Endothelial cell of hepatic sinusoid (primary cell): ENCODE measurements at regions not wholly inside any gene's neighbourhood (a gene's known extent, or its start where the extent isn't known, plus 50 kb on each side); places are given as distances from the start of the nearest gene placed in this dataset.
"Not testable (repeated sequence)": the region's sequence is repeated elsewhere in the genome, so short reads cannot be mapped to it uniquely, and the experiment has no call there.

Experiments used
- in situ Hi-C: cut with HindIII; loops from 2 replicates; pipeline ENCODE4 v1.10.0; 2017; ENCODE audit warnings: low sequenced_read_pairs

DNA sequence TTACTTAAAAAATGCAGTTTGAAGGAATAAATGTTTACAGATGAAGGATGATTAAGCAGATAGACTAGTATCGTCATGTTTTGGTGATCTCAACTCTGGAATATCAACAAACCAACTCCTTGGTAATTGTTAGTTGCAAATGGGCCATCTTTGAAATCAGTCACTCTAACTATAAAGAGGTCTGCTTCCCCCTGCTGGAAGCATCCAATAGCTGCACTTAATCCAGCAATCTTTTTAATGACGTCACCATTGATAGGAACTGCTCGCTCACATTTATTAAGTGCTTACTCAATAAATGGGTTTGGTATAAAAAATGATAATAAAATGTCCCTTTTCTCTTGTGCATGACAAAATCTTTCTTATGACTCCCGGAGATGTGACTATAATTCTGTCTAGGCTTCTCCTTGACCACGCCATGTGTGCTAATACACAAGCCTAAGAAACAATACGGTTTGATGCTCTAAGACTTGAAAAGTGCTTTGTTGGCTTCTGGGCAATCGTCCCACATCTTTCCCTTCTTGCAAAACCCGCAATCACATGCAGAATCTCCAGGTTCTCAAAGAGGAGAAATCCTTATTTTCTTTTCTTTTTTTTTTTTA lies 227.6 kb upstream of the POU1F1 start:
- in situ Hi-C loops: loop anchor here (25.0 kb wide), 1 partner anchor 217 kb away; the partner anchor contains the start of gene POU1F1

DNA sequence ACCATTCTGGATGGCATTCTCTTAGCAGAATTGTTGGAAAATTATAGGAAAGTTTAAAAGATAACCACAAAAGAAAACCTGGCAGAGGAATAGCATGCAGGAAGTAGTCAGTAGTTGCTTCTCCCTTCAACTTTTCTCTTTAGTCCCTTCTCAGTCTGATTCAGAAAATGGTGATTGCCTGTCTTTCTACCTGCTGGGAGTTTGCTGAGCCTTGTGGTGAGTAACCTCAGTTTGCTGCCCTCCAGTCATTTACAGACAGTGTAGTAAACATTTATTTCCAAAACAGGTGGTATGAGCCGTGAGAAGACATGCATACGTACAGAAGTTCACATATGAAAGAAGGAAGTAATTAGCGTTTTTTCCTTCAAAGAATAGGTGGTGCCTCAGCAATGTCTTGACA lies 224.7 kb upstream of the POU1F1 start:
- in situ Hi-C loops: loop anchor here (25.0 kb wide), 1 partner anchor 214 kb away; the partner anchor contains the start of gene POU1F1

DNA sequence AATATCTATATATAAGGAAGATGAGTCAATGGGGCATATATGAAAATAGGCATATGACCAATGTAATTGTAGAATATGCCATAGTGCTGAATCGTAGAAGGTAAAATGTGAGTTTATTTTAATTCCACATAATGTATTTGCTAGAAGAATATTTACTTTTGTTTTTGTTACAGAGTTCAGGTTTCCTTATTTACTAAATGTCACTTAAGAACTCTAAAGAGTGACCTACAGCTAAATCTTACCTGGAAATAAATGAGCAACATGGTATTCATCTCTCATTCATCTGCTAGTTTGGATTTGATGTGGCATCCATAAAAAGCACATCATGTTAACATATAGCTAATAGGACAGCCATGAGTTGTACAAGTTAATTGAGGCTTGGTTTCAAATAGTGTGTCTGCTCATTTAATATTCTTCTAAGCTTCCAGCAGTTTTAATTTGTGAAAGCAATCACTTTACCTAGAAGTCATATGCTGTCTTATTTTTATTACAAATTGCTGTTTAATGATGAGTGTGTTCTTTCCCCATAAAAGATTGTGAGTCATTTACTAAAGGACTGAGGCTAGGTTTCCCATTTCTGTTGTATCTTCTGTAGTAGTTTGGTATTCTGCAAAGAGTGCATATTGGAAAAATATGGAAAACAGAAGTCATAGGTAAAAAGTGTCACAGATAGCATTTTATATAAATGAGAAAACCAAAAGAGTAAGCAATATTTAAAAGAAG lies 222.1 kb upstream of the POU1F1 start:
- in situ Hi-C loops: no loop called here

DNA sequence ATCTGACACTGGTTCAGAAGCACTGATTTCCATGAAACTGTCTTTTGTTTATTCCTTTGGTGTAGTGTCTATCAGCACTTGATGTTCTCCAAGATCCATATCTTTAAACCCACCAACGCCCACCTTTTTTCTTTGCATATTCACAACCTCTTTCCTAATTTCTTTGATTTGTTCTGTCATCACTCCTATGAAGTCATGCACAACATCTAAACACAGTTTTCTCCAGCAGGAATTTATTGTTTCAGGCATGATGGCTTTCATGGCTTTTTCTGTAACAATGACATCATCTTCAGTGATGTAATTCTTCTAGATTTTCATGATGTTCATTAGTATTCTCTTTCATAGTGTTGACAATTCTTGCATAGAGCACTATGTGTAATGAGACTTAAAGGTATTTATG lies 219.6 kb upstream of the POU1F1 start:
- in situ Hi-C loops: no loop called here

DNA sequence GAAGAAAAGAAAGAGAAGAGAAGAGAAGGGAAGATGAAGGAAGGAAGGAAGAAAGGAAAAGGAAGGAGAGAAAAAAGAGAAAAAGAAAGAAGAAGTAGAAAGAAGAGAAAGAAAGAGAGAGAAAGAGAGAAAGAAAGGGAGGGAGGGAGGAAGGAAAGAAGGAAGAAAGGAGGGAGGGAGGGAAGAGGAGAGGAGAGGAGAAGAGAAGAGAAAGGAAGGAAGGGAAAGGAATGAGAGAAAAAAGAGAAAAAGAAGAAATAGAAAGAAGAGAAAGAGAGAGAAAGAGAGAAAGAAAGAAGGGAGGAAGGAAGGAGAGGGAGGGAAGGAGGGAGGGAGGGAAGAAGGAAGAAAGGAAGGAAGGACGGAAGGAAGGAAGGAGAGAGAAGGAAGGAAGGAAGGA lies 217.9 kb upstream of the POU1F1 start:
- in situ Hi-C loops: no loop called here

DNA sequence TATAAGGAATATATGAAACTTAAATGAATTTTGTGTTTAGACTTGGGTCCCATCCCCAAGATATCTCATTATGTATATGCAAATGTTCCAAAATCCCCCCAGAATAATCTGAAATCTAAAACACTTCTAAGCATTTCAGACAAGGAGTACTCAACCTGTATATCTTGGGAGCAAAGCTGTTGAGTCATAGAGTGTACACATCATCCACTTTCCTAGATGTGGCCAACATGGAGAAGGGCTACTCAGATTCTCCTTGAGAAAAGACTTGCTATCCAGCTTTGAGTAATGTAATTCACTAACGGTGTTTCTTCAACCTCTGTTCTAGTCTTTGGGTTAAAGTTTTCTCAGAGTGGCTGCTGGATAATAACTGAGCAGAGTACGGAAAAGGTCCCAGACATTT lies 215.5 kb upstream of the POU1F1 start:
- in situ Hi-C loops: no loop called here

DNA sequence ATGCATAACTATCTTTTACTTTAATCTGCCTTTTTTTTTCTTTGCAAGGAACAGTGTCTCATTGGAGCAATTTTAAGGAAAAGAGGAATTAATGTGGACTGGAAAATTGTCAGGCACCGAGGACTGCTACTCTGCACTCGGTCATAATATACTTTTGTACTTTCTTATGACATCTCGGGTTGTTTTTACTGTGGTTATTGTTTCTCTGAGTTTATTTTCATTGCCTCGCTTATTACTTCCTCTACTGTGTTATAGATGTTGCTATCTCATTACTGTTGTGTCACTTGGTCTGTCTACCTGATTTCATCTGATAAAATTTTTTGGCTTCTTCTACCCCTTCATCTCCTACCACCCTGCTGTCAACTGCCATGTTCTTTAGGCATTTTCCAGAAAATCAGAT lies 213.5 kb upstream of the POU1F1 start:
- in situ Hi-C loops: no loop called here

DNA sequence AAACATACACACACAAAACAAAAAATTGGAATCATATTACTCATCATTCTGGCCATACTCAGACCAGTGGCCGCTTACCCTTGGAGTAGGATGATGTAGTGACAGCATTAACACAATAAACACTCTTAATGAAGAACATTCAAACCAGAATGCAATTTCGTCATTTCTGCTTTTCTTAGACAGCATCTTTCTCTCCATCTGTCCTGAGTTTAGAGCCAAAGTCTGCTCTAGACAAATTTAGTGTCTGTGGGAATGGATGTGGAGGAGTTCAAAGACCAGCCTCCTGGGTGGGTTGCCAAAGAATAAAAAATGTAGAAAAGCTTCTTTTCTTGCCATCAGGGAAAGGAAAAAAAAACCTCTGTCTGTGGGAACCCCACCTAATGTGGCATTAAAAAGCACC lies 212.4 kb upstream of the POU1F1 start:
- in situ Hi-C loops: no loop called here

DNA sequence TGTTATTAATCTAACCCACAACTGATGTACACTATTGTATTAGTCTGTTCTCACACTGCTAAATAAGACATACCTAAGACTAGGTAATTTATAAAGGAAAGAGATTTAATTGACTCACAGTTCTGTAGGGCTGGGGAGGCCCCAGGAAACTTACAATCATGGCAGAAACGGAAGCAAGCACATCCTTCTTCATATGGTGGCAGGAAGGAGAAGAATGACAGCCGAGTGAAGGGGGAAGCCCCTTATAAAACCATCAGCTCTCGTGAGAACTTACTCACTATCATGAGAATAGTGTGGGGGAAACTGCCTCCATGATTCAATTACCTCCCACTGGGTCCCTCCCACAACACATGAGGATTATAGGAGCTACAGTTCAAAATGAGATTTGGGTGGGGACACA lies 210.3 kb upstream of the POU1F1 start:
- in situ Hi-C loops: not testable (repeated sequence)

DNA sequence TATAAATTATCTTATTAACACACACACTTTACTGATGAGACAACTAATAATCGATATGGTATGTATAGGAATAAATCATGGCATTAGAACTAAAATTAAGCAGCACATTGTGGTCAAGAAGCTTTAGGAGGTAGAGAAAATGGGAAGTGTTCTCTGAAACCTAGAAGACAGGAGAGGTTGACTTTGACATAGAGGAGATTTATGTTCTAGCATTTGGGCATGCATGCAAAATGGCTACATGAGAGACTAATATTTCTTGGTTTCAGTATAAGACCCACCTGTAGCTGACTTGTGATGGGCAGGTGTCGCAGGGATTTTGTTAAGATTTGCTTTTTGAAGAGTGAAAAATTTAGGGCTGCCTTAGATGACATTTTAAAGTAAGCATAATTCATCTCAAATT lies 209.7 kb upstream of the POU1F1 start:
- in situ Hi-C loops: no loop called here

DNA sequence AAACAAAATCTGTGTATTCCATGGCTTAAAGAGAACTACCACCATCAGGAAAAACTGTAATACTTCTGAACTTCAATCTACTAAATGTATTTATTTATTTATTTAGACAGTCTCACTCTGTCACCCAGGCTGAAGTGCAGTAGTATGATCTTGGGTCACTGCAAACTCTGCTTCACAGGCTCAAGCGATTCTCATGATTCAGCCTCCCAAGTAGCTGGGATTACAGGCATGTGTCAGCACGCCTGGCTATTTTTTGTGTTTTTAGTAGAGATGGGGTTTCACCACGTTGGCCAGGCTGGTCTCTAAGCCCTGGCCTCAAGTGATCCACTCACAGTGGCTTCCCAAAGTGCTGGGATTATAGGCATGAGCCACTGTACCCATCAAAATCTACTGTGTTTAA lies 202.3 kb upstream of the POU1F1 start:
- in situ Hi-C loops: no loop called here

DNA sequence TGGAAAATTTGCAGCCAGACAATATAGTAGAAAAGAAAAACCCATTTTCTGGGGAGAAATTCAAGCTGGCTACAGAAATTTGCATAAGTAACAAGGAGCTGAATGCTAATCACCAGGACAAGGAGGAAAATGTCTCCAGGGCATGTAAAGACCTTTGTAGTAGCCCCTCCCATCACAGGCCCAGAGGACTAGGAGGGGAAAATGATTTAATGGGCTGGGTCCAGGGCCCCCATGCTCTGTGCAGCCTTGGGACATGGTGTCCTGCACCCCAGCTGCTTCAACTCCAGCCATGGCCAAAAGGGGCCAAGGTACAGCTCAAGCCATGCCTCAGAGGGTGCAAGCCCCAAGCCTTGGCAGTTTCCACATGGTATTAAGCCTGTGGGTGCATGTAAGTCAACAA lies 197.6 kb upstream of the POU1F1 start:
- in situ Hi-C loops: no loop called here

DNA sequence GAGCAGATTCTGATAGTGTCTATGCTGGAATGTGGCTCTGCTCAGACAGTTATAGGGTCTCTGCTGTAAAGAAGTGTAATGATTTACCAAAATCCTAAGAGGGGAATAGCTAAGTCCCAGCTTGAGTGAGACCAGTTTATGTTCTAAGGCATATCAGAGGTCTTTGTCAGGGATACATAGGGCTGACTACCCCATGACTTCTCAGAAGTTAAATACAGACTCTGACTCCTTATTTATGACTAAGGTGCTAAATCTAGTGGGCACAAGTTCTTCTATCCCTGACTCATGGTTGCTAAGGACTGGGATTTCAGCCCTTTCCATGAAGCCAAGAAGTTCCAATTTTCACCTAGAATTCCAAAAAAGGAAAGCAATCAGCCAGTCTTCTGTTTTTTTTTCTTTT lies 192.6 kb upstream of the POU1F1 start:
- in situ Hi-C loops: no loop called here

DNA sequence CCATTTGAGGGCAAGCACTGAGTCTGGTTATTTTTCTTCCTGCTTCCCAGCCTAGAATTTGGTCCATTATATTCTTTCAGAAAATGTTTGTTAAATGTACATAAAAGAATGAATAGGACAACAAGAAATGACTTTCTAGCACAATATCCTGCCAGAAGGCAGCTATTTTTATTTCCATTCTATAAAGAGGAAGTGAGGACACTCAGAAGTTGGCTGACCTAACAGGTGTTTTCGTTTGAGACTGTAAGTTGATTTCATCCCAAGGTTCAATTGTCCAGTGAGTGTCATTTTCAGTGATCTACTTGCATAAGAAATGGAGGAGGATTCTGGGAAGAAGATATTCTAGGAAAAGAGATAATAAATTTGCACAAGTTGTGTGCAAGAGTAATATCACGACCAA lies 191.9 kb upstream of the POU1F1 start:
- in situ Hi-C loops: no loop called here

DNA sequence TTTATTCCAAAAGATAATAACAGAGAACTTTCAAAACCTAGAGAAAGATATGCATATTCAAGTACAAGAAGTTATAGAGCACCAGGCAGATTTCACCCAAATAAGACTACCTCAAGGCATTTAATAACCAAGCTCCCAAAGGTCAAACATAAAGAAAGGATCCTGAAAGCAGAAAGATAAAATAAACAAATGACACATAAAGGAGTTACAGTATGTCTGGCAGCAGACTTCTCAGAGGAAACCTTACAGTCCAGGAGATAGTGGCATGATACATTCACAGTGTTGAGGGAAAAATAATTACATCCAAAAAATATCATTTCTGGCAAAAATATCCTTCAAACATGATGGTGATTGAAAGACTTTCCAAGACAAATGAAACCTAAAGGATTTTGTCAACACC lies 185.8 kb upstream of the POU1F1 start:
- in situ Hi-C loops: no loop called here

DNA sequence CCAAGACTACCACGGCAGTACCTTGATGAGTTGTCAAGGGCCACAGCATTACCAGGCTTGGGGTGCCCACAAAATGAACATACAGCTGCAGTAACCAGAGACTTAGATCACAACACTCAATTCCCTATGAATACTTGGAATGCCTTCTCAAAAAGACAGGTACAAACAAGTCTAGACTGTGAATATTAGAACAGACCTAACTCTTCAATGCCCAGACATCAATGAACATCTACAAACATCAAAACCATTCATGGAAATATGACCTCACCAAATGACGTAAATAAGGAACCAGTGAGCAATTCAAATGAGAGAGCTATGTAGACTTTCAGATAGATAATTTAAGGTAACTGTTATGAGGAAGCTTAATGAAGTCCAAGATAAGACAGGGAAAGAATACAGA lies 185.1 kb upstream of the POU1F1 start:
- in situ Hi-C loops: no loop called here

DNA sequence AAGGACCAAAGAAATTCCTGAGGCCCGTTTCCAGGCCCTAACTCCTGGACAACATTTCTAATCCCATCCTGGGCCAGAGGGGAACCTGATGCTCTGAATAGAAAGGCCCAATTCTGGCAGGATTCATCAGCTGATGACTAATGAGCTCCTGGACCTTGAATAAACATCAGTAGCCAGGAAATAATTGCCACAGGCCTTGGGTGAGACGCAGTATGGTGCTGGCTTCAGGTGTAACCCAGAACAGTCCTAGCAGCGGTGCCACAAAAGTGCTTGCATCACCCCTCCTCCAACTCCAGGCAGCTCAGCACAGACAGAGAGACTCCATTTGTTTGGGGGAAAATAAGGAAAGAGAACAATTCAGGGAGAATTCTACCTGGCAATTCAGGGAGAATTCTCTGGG lies 184.7 kb upstream of the POU1F1 start:
- in situ Hi-C loops: no loop called here

DNA sequence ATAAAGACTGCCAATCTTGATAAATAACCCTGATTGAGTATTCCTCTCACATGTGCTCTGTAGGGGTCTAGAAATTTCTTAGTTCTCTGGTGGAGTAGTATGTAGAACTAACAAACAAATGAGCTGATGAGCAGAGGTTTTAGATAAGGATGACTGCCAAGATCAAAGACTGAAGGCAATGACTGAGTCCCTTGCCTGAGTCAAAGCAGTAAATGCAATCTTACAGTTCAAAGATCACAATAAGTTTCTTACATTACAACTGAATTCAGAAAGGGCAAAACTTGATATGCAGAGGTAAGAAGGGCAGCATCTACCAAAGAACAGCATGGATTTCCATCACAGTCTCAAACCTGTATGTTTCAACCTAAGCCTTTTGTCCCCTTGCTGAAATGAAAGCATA lies 172.2 kb upstream of the POU1F1 start:
- in situ Hi-C loops: no loop called here

DNA sequence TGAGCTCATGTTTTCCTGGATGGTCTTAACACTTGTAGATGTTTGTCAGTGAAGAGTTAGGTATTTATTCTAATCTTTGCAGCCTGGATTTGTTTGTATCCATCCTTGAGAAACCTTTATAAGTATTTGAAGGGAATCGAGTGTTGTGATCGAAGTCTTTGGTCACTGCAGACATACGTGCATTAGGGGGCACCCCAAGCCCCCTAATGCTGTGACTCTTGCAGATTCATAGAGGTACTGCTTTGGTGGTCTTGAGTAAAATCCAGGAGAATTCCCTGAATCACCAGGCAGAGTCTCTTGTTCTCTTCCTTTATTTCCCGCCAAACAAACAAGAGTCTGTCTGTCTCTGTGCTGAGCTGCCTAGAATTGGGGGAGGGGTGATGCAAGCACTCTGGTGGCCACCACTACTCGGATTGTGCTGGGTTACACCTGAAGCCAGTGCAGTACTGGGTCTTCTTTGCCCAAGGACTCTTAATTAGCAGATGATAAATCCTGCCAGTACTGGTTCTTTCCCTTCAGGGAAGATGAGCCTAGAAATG lies 170.5 kb upstream of the POU1F1 start:
- in situ Hi-C loops: no loop called here

DNA sequence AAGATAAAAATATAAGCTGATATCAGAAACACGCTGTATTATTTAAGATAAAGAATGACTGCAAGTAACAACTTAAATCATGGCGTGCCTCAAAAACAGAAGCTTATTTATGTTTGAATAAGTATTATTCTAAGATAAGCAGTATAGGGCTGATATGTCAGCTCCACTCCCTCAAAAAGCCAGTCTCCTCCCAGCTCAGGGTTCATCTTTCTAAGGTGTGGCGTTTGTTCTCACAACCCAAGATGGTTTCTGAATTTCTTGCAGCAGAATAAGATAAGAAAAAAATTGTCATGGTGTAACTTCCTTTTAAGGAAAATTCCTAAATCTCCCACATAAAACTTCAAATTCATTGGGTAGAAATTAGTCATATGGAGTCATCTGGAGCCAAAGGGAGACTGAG lies 166.1 kb upstream of the POU1F1 start:
- in situ Hi-C loops: no loop called here

DNA sequence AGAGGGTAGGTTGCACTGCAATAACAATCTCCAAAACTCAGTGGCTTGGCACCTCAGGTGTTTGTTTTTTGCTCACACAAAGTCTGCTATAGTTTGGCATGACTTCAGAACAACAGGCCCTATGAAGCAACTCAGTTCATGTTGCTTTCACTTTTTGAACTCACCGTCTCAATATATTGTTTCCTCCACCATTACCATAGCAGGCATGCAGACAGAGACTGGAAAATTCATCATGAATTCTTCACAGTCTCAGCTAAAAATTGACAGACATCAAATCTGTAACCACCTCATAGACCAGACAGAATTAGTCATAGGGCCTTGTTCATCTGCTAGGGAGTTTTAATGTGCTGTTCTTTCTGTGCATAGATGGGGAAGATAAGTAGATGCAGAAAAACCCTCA lies 161.4 kb upstream of the POU1F1 start:
- in situ Hi-C loops: no loop called here

DNA sequence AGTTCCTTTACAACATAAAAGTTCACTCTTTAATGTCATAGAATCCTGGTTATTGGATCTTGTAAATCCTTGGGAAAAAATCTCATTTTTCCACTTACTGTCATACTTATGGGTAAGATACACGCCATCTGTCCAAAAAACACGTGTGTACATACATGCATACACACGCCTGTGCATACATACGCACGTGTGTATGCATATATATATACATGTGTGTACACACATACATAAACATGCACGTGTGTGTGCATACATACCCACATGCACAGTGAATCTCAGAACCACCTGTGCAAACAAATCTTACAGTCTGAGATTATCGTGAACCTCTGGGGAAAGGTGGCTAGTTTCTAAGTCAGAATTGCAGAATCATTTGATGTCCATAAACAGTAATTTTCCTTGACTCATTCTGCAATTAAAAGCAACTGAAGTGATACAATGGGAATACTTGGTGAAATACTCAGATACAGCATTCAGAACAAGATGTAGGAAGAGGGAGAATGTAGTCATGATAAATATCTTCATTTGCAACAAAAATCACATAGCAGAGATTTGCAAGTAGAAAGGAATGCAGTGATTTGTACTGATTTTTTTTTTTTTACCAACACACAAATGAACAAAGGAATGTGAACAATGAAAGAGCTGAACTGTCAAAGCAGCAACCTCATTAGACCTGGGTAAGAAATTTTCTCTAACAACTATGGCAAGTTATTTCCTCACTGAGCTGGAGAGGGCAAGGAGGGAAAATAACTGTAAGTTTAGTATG lies 160.6 kb upstream of the POU1F1 start:
- in situ Hi-C loops: no loop called here
